Keratinocyte (primary cell): ENCODE measurements at regions not wholly inside any gene's neighbourhood (a gene's known extent, or its start where the extent isn't known, plus 50 kb on each side); places are given as distances from the start of the nearest gene placed in this dataset.

ENCODE experiments used
- DNase-seq: peaks from one replicate; pipeline ENCODE4 v3.0.0-alpha.2; 2011; ENCODE audit warnings: low read depth, missing footprints, low spot score
- FAIRE-seq: peaks from 2 replicates; lab custom pipeline; 2011; peaks lifted over from hg19 to GRCh38; lab: Jason Lieb, UNC
- H2AFZ ChIP-seq: 2 replicates; pipeline ENCODE4 v1.6.0; 2012; ENCODE audit warnings: low read length, control low read depth, inconsistent platforms; ENCODE audit not compliant: control insufficient read depth
- H3K27ac ChIP-seq: 2 replicates; pipeline ENCODE4 v1.5.1; 2011; ENCODE audit warnings: low read length; ENCODE audit not compliant: control insufficient read depth, insufficient read depth
- H3K27me3 ChIP-seq: 3 replicates; pipeline ENCODE4 v1.6.0; 2011; ENCODE audit warnings: low read length; ENCODE audit not compliant: control insufficient read depth, insufficient read depth; ENCODE audit errors: extremely low read depth
- H3K36me3 ChIP-seq, 2 experiments: 2 replicates in 1 of 2; 3 replicates in 1 of 2; pipeline ENCODE4 v1.5.1; 2011; ENCODE audit warnings: low read length in 2 of 2, mild to moderate bottlenecking in 1 of 2; ENCODE audit not compliant: control insufficient read depth in 2 of 2, insufficient read depth in 2 of 2; ENCODE audit errors: extremely low read depth in 1 of 2
- H3K4me1 ChIP-seq: 3 replicates; pipeline ENCODE4 v1.5.1; 2011; ENCODE audit warnings: low read length; ENCODE audit not compliant: control insufficient read depth, insufficient read depth; ENCODE audit errors: extremely low read depth
- H3K4me2 ChIP-seq: 3 replicates; pipeline ENCODE4 v1.6.0; 2011; ENCODE audit warnings: low read depth, low read length; ENCODE audit not compliant: control insufficient read depth, insufficient read depth; ENCODE audit errors: extremely low read depth
- H3K4me3 ChIP-seq, 3 experiments: fragments of 200-600 bp in 1 of 3; sonication (generic) in 1 of 3; 2 replicates in 2 of 3; 3 replicates in 1 of 3; pipeline ENCODE4 v1.5.1; 2011 to 2016; ENCODE audit warnings: low read length in 3 of 3, mild to moderate bottlenecking in 3 of 3, control low read depth in 2 of 3, inconsistent platforms in 1 of 3, low read depth in 1 of 3, mixed read lengths in 1 of 3, mixed run types in 1 of 3, moderate library complexity in 1 of 3; ENCODE audit not compliant: control insufficient read depth in 2 of 3, insufficient read depth in 2 of 3; ENCODE audit errors: extremely low read depth in 1 of 3
- H3K79me2 ChIP-seq: 2 replicates; pipeline ENCODE4 v1.6.0; 2012; ENCODE audit warnings: low read length; ENCODE audit not compliant: control insufficient read depth, insufficient read depth
- H3K9ac ChIP-seq: 3 replicates; pipeline ENCODE4 v1.6.0; 2011; ENCODE audit warnings: low read length; ENCODE audit not compliant: control insufficient read depth, insufficient read depth; ENCODE audit errors: extremely low read depth
- H3K9me1 ChIP-seq: 3 replicates; pipeline ENCODE4 v1.6.0; 2011; ENCODE audit warnings: low read length; ENCODE audit not compliant: control insufficient read depth, insufficient read depth; ENCODE audit errors: extremely low read depth
- H3K9me3 ChIP-seq: 2 replicates; pipeline ENCODE4 v1.5.1; 2012; ENCODE audit warnings: low read depth, low read length; ENCODE audit not compliant: control insufficient read depth
- H4K20me1 ChIP-seq: 3 replicates; pipeline ENCODE4 v1.6.0; 2011; ENCODE audit warnings: low read length; ENCODE audit not compliant: control insufficient read depth, insufficient read depth; ENCODE audit errors: extremely low read depth
- EZH2 ChIP-seq: IDR thresholded peaks from one replicate; pipeline ENCODE4 v1.6.1; 2012; ENCODE audit warnings: inconsistent platforms, mild to moderate bottlenecking, low read length, moderate library complexity
- dilution Hi-C: fragments of 300-500 bp; cut with MboI; formaldehyde crosslinking; loops from one replicate; pipeline ENCODE4 v1.7.0; 2020; ENCODE audit warnings: low sequenced_read_pairs; ENCODE audit not compliant: extremely low pct_ligation_motif_present
- TF ChIP-seq, protein P1 (sequence below), 3 experiments: IDR thresholded peaks in 1 of 3; conservative IDR thresholded peaks in 1 of 3; optimal IDR thresholded peaks in 1 of 3; 2 replicates in 2 of 3; 3 replicates in 1 of 3; pipeline versions ENCODE3 to v1.5.1; 2011; ENCODE audit warnings: low read length in 3 of 3, mild to moderate bottlenecking in 3 of 3, moderate library complexity in 2 of 3, control low read depth in 1 of 3, inconsistent platforms in 1 of 3; ENCODE audit not compliant: insufficient read depth in 2 of 3; ENCODE audit errors: extremely low read depth in 1 of 3

GRCh38 chr15:72934921-72935320 is 117.3 kb upstream of the NEO1 start:
- no peak for FAIRE-seq
- TF ChIP-seq, protein P1, sequence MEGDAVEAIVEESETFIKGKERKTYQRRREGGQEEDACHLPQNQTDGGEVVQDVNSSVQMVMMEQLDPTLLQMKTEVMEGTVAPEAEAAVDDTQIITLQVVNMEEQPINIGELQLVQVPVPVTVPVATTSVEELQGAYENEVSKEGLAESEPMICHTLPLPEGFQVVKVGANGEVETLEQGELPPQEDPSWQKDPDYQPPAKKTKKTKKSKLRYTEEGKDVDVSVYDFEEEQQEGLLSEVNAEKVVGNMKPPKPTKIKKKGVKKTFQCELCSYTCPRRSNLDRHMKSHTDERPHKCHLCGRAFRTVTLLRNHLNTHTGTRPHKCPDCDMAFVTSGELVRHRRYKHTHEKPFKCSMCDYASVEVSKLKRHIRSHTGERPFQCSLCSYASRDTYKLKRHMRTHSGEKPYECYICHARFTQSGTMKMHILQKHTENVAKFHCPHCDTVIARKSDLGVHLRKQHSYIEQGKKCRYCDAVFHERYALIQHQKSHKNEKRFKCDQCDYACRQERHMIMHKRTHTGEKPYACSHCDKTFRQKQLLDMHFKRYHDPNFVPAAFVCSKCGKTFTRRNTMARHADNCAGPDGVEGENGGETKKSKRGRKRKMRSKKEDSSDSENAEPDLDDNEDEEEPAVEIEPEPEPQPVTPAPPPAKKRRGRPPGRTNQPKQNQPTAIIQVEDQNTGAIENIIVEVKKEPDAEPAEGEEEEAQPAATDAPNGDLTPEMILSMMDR (optimal IDR thresholded peaks at IDR 0.05 in 1 of 3, IDR thresholded peaks at IDR 0.05 in 1 of 3, conservative IDR thresholded peaks at IDR 0.05 in 1 of 3; ENCODE audit: extremely low read depth in 1 of 3, insufficient read depth in 2 of 3, low read length in 3 of 3) = no peak
- TF ChIP-seq EZH2 = no peak

DNA sequence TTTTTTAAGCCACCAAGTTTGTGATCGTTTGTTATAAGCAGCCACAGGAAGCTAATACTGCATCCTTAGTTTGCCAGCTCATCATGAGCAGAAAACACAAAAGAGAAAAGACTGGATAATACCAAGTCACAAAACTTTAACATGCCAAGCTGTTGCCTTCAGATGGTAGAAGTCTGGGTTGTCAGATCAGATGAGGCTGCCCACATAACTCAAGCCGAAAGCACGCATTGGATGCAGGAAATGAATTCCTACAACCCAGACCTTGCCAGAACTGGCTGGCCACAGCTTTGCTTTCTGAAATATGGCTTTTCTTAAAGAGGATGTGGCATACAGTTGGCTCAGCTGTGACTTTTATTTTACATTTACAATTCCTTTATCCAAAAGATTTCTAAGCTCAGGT is 118.3 kb upstream of the NEO1 start:
- Histone ChIP-seq H3K79me2 (no peaks in the 10 kb centered on the region), H3K36me3 (no peaks in the 10 kb centered on the region), H3K27ac (no peak overlapping the region), H3K9ac (no peak overlapping the region), H4K20me1 (no peaks in the 10 kb centered on the region), H3K4me1 (no peaks in the 10 kb centered on the region), H3K9me3 (no peaks in the 10 kb centered on the region), H3K4me2 (no peak overlapping the region), H3K9me1 (no peaks in the 10 kb centered on the region), H3K4me3 (no peak overlapping the region), H2AFZ (no peak overlapping the region), H3K27me3 (no peaks in the 10 kb centered on the region)
- no peak for TF ChIP-seq EZH2
- TF ChIP-seq, protein P1 (optimal IDR thresholded peaks at IDR 0.05 in 1 of 3, IDR thresholded peaks at IDR 0.05 in 1 of 3, conservative IDR thresholded peaks at IDR 0.05 in 1 of 3; ENCODE audit: extremely low read depth in 1 of 3, insufficient read depth in 2 of 3, low read length in 3 of 3) = no peak
- FAIRE-seq (no peak), DNase-seq (no peak)
- dilution Hi-C loops = no loop called here

More at GRCh38 chr15:72934921-72935320, 117.3 kb upstream of the NEO1 start:
- Histone ChIP-seq H3K4me1 (no peaks in the 10 kb centered on the region), H3K9me3 (no peaks in the 10 kb centered on the region), H3K4me2 (no peak overlapping the region), H3K36me3 (no peaks in the 10 kb centered on the region), H3K4me3 (no peak overlapping the region), H3K9me1 (no peaks in the 10 kb centered on the region), H3K79me2 (no peaks in the 10 kb centered on the region), H3K9ac (no peak overlapping the region), H2AFZ (no peak overlapping the region), H3K27me3 (no peaks in the 10 kb centered on the region), H3K27ac (no peak overlapping the region), H4K20me1 (no peaks in the 10 kb centered on the region)
- DNase-seq = no peak
- dilution Hi-C loops = no loop called here
